ENCODE measurements at regions not wholly inside any gene's neighbourhood (a gene's known extent, or its start where the extent isn't known, plus 50 kb on each side); places are given as distances from the start of the nearest gene placed in this dataset.
A peak's percentile ranks its signal among the peaks of the same experiment; 100 is the strongest.

- intact Hi-C loops (cut with DNase I), result no loop called here
- DNase-seq, result no peak
- 92 to 93% methylated on average over 1 of the region's 1 CpG for WGBS, 2 donors
- no peak for TF ChIP-seq POLR2A (IDR thresholded peaks at IDR 0.05)
- no peak for TF ChIP-seq CTCF (IDR thresholded peaks at IDR 0.05)
- H3K4me1 ChIP-seq, result no peaks in the 10 kb centered on the region
- H3K27me3 ChIP-seq, result no peaks in the 10 kb centered on the region
- no peaks in the 10 kb centered on the region for H3K9me3 ChIP-seq
- no peak overlapping the region for H3K4me3 ChIP-seq (replicated peaks in 1 of 3)
- H3K36me3 ChIP-seq, result no peaks in the 10 kb centered on the region
- H3K27ac ChIP-seq, result no peak overlapping the region
These were observed 500.8 kb upstream of the PCDH20 start for GRCh38 chr13:61916483-61916882.

DNA sequence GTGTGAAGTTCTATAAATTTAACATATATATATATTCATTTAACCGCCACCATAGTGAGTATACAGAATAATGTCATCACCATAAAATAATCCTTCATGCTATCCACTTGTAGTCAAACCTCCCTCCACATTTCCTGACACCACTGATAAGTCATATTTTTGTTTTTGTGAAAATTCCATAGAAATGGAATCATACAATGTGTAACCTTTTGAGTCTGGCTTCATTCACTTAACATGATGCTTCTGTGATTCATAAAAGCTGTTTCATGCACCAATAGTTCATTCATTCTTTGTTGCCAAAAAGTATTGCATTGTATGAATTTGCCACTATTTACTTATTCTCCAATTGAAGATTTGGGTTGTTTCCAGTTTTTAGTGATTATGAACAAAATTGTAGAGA, 497.5 kb upstream of the PCDH20 start:
- no peak for TF ChIP-seq POLR2A (IDR thresholded peaks at IDR 0.05)
- no peak for TF ChIP-seq CTCF (IDR thresholded peaks at IDR 0.05)
- no peaks in the 10 kb centered on the region for H3K36me3 ChIP-seq
- no peak overlapping the region for H3K27ac ChIP-seq
- H3K4me3 ChIP-seq (replicated peaks in 1 of 3), result no peak overlapping the region
- no peaks in the 10 kb centered on the region for H3K9me3 ChIP-seq
- intact Hi-C loops (cut with DNase I), result no loop called here
- DNase-seq, result no peak
- 94 to 97% methylated on average over 1 of the region's 1 CpG for WGBS, 2 donors
- no peaks in the 10 kb centered on the region for H3K4me1 ChIP-seq
- H3K27me3 ChIP-seq, result no peaks in the 10 kb centered on the region

- Histone ChIP-seq H3K4me1 (peaks cover 10 to 15% of the 10 kb centered on the region in 2 donors), H3K27ac (no peak overlapping the region), H3K9me3 (no peaks in the 10 kb centered on the region), H3K4me3 (replicated peaks in 1 of 3) (no peak overlapping the region), H3K36me3 (no peaks in the 10 kb centered on the region), H3K27me3 (no peaks in the 10 kb centered on the region)
- WGBS, 2 donors, result 91 to 92% methylated on average over 3 of the region's 3 CpGs
- no peak for TF ChIP-seq POLR2A (IDR thresholded peaks at IDR 0.05)
- TF ChIP-seq CTCF (IDR thresholded peaks at IDR 0.05), result no peak
- intact Hi-C loops (cut with DNase I), result no loop called here
- no peak for DNase-seq
These were observed 493.4 kb upstream of the PCDH20 start for GRCh38 chr13:61908906-61909615.

DNA sequence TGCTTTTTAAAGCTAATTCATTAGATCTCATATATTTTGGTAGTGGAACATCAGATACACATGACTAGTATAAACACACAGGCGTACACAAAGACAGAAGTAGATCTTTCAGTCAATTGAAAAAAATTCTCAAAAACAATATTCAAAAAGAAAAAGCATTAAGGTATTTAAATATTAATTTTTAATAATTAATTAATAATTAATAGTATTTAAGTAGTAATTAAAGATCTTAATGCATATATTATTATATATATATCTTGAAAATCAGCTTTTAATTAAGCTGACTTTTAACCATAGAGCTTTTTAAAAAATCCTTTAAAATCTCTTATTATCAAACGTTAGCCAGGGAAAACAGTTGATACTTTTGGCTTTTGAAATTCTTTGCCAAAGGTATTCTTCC, 489.4 kb upstream of the PCDH20 start:
- TF ChIP-seq POLR2A (IDR thresholded peaks at IDR 0.05), result no peak
- no peak for TF ChIP-seq CTCF (IDR thresholded peaks at IDR 0.05)
- Histone ChIP-seq H3K27me3 (no peaks in the 10 kb centered on the region), H3K4me3 (replicated peaks in 1 of 3) (no peak overlapping the region), H3K27ac (peak overlapping the region in 1 of 3 donors; percentile 4), H3K36me3 (no peaks in the 10 kb centered on the region), H3K4me1 (peaks cover 10 to 15% of the 10 kb centered on the region in 2 donors), H3K9me3 (no peaks in the 10 kb centered on the region)
- intact Hi-C loops (cut with DNase I), result no loop called here
- no peak for DNase-seq
- WGBS, 2 donors, result 61 to 68% methylated on average over 2 of the region's 2 CpGs

- peaks cover 10 to 15% of the 10 kb centered on the region in 2 donors for H3K4me1 ChIP-seq
- no peak overlapping the region for H3K4me3 ChIP-seq (replicated peaks in 1 of 3)
- intact Hi-C loops (cut with DNase I), result no loop called here
These were observed 486.4 kb upstream of the PCDH20 start for GRCh38 chr13:61901946-61902541.

More at GRCh38 chr13:61901946-61902541, 486.4 kb upstream of the PCDH20 start:
- DNase-seq, result no peak
- no peaks in the 10 kb centered on the region for H3K36me3 ChIP-seq
- no peak overlapping the region for H3K27ac ChIP-seq
- no peaks in the 10 kb centered on the region for H3K27me3 ChIP-seq
- no peaks in the 10 kb centered on the region for H3K9me3 ChIP-seq
- no peak for TF ChIP-seq POLR2A (IDR thresholded peaks at IDR 0.05)
- no peak for TF ChIP-seq CTCF (IDR thresholded peaks at IDR 0.05)
